Effector CD8-positive, alpha-beta T cell (primary cell): ENCODE measurements at regions not wholly inside any gene's neighbourhood (a gene's known extent, or its start where the extent isn't known, plus 50 kb on each side); places are given as distances from the start of the nearest gene placed in this dataset.
"Not testable (repeated sequence)": the region's sequence is repeated elsewhere in the genome, so short reads cannot be mapped to it uniquely, and the experiment has no call there.

ENCODE experiments used
- DNase-seq: peaks from one replicate; lab custom pipeline; 2025; lab: John Stamatoyannopoulos, UW

DNA sequence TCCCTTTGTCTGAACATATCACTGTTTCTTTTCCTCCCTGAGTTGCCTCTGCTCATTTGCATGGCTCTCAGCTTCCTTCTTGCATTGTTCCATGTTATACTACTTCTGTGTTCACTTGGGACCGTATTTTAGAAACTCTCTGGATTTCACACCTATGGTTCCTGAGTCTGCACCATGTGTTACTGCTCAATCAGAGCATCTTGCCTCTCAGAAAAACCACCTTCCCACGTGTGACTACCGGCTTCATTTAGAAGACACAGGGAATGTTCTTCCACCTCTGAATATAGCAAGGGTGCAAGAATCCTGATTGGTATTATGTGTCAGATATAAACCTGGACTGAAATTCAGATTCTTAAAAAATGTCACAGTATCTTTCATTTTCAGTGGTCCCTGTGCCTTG lies 731.2 kb downstream of the TDRD15 start:
- DNase-seq = no peak

DNA sequence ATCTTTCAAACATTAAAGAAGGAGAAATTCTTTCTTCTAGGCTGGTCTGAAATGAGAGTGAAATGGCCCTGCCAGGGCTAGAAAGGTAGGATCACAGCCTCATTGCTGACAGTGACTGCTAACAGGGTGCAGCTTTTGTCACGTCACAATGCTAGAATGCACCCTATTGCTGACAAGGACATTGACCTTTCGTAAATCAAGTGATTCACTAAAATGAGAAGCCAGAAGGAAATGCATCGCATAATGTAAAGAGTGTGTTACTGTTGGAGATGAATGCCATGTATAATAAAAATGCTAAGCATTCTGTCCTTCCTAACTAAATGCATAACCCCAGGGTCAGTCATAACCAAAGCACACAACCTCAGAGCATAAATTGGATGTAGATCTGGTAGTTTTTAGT lies 732.9 kb downstream of the TDRD15 start:
- DNase-seq = no peak

DNA sequence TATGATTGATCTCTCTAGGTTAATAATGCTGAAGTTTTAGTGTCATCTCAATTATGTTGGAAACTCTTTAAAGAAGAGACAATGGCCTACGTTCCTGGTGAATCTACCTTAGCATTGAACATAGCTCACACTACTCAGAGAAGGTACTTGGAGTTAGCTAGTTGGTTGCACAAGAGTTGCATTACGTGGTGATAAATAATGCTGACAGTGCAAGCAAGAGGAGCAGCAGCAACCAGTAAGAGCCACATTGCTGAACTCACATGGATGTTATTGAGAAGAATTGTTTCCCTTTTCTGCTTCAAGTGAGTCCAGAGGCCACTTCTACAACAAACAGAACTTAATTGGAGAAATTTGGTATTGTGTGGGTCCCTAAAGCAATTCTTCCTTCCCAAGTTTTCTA lies 737.1 kb downstream of the TDRD15 start:
- no peak for DNase-seq

DNA sequence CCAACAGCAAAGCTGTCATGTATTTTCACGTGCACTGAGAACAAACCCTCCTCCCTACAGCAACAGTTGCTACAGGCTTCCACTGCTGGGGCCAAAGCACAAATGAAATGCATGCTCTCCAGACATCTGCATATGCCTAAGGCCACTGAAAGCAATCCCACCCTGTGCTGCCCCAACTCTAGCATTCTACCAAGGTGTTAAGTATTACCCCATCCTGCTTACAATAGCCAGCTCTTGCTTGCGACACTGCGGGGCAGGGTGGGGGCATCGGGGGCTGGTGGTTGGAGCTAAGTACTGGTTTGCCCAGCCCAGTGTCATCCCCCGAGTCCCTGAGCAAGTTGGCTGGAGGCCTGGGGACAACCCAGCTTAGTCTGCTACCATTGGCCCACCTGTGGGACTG lies 742.5 kb downstream of the TDRD15 start:
- DNase-seq = no peak

DNA sequence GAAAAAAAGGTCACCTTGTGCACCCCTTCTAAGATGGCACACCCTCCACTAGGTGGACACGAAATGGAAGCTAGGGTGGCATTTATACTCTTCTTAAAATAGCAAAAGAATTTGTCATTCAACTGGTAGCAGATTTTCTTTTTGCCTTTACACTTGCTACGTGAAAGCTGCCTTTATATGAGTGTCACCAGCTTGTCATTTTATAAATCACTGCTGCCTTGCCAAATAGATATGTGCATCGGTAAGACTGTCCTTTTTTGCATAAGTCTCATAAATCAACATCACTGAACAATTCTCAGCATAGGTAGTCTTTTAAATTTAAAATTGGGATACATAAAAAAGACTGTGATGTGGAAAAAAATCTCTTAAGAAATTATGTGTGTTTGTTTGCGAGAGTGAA lies 764.1 kb downstream of the TDRD15 start:
- DNase-seq = no peak

DNA sequence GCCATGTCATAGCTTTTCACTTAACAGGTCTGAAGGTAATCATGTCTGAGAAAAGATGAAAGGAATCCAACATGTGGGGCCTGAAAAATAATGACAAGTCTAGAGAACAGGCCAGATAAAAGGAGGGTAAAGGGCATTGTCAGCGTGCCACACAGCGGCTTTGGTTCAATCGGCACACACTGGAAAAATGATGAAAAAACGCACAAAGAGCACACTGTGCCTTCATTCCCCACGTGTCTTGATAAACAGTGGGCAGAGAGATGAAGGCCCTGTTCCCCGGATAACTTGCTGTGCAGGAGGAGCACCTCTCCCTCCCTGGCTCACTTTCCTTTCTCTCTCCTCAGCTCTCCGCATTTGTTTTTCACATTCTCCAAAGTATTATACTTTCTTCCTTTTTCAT lies 766.3 kb downstream of the TDRD15 start:
- DNase-seq = no peak

DNA sequence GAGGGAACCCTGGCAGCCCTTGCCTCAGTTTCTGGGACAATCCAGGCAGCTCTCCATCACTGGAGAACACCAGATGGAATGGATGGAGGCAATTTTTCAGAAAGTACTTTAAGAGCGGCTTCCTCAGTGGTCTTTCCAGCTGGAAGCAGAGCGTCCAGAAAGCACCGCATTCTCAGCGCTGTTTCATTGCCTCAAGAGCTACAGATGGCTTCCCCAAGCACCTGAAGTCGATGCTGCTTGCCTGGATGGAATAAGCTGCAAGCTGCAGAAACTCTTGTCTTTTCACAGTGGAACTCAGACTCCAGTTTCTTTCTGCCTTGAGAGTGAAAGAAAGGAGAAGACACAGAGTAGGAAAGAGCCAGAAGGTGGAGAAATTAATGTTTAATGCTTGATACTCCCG lies 766.9 kb downstream of the TDRD15 start:
- no peak for DNase-seq

DNA sequence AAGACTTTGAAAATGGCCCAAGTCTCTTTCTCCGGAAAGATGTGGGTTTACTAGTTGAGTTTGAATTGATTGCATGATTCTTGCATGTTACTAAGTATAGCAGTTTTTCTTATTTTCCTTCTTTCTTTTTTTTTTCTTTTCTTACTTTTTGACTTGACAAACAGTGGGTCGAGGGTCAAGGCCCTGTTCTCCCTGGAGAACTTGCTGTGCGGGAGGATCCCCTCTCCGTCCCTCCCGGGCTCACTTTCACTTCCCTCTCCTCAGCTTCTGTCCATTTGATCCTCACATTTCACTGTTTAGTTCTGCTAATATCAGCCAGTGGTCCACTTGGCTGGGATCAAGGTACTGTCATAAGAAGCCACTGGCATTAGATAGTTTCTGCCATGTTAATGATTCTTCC lies 767.4 kb downstream of the TDRD15 start:
- DNase-seq = no peak

DNA sequence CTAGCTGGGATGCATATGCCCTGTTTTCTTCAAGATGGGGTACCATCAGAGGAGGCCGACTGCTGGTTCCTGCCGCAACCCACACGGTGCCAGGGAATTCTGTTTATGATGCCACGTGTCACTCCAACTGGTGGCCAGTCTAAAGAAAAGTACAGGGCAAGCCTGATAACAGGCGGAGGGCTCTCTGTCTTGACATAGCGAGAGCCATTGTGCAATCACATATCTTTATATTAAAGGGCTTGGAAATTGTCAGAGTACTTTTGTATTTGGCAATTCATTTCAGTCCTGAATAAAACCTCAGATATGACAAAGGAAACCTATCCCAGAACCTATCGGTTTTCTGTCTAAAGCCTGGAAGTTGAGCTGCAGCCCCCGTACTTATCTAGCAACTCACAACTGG lies 768.4 kb downstream of the TDRD15 start:
- DNase-seq = no peak

DNA sequence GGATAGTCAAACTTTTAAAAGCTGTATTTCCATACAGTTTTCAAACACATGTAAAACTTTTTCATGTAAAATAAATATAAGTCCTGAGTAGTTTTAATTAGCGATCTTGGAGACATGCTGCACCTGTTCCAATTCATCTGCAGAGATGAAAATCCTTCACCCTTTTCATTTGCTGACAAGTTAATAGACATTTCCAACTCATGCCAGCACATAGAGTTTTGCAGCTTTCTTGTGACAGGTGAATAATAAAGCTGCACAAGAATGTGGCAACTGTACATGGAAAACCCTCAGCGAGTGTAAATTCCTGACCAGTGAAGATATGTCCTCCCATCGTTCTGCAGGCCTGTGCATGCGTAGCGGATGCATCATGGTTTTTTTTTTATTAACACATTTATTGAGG lies 771.4 kb downstream of the TDRD15 start:
- DNase-seq = no peak

DNA sequence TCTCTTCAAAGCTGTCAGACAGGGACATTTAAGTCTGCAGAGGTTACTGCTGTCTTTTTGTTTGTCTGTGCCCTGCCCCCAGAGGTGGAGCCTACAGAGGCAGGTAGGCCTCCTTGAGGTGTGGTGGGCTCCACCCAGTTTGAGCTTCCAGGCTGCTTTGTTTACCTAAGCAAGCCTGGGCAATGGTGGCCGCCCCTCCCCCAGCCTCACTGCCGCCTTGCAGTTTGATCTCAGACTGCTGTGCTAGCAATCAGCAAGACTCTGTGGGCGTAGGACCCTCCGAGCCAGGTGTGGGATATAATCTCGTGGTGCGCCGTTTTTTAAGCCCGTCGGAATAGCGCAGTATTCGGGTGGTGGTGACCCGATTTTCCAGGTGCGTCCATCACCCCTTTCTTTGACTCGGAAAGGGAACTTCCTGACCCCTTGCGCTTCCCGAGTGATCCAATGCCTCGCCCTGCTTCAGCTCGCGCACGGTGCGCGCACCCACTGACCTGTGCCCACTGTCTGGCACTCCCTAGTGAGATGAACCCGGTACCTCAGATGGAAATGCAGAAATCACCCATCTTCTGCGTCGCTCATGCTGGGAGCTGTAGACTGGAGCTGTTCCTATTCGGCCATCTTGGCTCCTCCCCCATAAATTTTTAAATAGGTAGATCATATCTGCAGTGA lies 785.1 kb downstream of the TDRD15 start:
- not testable (repeated sequence) for DNase-seq

DNA sequence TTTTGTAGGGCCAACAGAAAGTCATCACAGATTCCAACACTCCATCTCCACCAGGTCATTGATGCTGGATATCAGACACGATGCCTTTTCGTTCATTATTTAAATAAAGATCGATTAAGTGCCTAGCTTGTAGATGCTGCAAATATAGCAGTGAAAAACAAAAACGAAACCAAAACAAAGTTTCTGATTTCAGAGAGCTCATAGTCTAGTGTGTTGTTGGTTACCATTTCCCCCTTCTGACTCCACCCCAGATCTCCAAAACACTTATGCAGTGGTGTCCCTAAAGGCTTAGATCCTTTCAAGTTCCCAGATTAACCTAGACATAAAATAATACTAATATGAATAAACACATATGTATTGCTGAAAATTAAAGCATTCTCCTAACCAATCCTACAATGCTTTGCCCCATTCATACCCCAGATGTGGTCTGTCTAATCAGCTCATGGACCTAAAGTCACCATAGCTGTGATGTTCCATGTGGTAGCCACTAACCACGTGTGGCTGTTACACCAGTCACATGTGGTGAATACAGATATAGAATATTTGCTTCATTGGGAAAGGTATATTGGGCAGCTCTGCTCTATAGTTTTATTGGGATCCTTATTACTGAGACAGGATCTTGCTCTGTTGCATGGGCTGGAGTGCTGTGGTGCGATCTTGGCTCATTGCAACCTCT lies 787.2 kb downstream of the TDRD15 start:
- DNase-seq = no peak

DNA sequence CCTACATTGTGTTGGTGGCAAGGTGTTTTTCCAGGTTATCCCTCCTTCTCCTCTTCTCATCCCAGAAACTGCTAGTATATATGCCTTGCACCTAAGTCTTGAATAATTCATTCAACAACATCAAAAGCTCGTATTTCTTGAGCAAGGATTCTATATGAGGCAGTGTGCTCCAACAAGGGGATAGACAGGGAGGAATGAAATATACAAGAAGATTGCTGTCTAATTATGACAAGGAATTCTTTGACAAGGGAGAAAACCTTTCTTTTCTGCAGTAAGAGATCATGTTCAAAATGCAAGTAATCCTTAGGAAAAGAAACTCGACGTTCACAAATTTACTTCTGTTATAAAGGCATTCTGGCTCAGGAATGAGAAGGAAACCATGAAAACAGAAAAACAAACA lies 788.6 kb downstream of the TDRD15 start:
- no peak for DNase-seq

DNA sequence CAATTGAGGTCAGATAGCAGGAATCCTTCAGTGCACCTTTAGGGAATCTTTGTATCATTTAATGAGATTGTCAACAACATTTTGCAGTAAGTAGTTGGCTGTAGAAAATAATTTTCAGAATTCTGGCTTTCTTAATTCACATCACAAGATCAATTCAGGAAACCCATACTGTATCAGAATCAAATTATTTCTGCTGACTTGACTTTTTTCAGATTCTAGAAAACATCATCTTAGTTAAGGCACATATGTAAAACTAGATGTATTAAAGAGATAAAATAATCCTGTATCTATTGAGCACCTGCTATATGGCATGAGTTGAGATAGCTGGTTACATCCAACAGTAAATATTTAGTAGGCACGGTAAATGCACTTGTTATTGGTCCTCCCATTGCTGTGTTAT lies 791.4 kb downstream of the TDRD15 start:
- DNase-seq = no peak

DNA sequence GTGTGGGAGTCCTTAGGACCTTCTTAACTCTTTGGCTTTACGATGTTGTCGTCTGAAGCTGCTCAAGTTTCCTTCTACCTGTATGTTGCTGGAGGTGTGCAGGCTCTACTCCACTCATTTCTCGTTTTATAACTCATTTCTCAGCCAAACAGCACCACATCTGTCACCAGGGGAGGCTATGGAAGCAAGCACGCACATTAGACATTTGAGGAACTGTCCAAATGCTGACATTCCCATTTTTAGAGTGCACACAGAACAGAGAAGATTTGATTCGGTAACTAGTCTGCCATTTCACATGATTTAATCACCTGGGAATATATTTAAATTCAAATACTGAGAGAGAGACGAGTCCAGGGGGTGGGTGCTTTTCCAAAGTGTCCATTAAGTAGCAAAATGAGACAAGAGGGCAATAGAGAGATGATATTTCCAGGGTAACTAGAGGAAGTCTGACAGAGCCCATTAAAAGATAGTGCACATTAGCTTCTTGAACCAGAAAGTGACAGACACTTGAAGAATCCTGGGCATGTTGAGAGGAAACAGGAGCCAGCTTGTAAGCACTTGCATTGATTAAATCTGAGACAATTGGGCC lies 793.3 kb downstream of the TDRD15 start:
- no peak for DNase-seq

DNA sequence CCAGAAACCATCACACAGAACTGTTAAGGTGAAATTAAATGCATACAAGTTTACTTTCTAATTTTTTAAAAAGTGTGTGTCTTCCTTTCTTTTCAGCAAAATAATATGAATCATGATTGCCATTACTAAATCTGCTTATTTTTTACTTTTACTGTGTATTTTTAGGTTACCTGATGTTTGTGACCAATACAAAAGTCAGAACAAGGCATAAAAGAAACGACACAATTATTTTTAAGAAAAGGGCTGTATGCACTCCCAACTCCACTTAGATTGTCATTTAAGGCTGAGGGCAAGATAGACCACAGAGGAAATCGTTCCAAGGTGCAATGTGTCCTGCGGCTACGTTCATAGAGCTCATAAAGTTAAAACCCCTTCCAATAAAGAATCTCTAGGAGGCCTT lies 797.0 kb downstream of the TDRD15 start:
- no peak for DNase-seq

DNA sequence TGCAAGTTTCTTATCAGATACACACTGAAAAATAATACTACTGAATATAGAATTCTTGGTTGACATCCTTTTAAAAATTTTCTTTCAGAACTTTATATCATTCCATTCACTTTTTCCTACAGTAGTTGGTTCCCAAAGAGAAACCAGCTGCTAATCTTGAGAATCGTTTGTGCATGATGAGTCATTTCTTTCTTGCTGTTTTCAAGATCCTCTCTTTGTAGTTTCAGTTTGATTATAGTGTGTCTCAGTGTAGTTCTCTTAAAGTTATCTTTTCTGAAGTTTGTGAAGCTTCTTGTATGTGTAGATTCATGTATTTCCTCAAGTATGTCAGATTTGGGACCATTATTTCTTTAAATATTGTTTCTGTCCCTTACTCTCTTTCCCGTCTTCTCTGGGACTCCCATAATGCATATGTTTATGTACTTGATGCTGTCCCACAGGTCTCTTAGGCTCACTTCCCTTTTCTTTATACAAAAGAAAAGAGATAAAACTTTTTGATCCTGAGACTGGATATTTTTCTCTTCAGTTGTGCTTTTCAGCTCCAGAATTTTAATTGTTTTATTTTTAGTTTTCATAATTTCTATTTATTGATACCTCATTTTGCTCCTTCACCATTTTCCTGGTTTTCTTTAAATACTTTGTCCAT lies 801.0 kb downstream of the TDRD15 start:
- no peak for DNase-seq

DNA sequence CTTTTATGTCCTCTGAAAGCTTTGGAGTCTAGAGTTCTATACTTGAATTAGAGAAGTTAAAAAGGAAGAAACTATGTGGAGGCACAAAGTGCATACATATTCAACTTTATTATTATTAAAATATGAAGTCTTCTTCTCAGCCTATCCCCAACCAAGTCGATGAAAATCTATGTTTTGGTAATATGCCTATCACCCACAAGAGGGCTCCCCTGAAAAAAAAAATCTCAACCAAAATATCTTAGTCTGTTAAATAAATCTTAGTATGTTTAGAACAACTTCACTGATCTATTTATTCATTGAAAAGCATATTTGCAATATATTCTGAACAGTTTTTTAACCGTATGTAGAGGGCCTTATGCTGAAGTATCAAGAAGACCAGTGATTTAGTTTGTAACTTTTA lies 804.5 kb downstream of the TDRD15 start:
- no peak for DNase-seq

DNA sequence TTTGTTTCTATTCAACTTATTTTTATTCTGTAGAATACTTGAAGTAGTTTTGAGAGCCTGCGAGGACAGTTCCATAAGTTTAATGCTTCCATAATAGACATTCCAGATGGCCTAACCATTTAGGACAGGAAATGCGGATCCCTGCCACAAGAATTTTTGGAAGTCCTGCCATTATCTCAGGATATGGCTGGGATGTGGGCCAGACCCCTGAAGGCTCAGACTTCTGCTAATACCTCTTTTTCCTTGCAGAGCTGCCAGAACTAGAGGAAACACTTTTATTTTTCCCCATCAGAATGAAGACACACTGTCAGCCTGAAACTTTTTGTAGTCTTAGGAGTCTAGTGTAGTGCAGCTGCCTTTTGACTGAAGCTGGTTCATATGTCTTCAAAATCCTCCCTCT lies 806.5 kb downstream of the TDRD15 start:
- DNase-seq = no peak

DNA sequence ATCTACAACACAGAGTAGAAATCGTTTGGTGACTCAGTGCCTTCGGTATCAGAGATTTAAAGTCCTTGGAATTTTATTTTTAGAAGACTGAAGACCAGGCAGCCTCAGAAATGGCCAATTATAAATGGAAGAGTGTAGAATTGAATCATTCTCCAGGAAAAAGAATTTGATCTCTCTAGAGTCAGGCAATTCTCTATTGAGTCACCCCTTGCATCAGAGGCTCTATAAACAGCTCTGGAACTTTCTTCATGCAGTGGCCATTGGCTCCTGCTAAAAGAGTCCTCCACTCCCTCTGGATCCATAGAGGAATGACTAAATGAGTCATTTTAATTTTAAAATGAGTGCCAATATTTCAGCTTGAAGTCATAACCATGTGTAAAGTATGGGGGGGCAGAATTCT lies 816.2 kb downstream of the TDRD15 start:
- no peak for DNase-seq

DNA sequence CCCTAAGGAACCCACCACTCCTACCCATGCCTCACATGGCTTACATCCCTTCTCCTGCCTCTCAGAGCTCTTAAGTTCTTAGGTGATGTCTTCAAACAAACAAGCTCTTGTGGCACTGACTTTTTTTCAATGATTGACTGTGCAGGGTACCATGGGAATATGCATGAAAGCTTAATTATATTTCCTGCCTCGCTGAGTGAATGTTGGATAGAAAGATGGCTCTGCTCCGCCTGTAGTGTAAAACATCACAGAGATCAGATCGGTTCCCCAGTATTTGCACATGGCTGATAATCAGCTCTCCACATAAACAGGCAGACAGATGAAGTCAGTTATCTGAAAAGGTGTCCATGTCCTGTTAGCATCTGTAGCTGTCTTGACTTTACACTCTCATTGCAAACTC lies 820.8 kb downstream of the TDRD15 start:
- DNase-seq = no peak

DNA sequence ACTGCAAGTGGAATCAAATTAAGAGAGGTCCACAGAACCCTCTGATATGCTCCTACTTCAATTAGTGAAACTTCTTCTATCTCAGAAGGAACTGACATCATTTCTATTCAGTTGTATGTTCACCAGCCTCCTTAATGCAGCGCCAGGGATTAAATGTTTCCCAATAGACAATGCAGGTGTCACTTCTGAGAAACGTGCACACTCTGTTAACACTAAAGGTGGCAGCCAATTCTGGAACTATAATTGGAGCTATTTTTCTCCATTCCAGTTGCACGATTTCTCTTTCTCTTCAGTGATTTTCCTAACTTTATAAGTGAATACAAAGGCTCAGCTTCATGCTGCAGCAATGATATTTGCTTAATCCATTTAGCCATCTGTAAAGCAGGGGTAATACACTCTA lies 821.9 kb downstream of the TDRD15 start:
- DNase-seq = no peak

DNA sequence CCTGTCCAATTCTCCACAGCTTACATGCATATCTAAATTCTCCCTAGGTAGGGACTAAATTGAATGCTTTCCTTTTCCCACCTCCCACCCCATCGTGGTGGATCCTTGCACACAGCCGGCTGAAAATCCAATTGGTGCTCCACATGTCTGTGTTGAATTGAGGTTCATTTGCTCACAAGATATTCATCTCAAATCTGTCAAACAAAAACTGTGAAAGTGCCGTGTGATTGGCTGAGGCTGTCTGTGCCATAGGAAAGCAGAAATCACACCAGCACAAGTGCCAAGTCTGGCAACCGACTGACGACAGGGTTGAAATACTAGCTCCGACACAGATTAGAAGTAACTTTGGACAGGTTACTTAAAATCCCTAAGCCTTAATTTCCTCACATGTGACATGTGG lies 823.3 kb downstream of the TDRD15 start:
- no peak for DNase-seq
